H1 (cell line): ENCODE measurements at regions not wholly inside any gene's neighbourhood (a gene's known extent, or its start where the extent isn't known, plus 50 kb on each side); places are given as distances from the start of the nearest gene placed in this dataset.

Experiments
- CTCF ChIA-PET: fragments of 300-600 bp; sonication (Branson Sonifier 250); formaldehyde crosslinking; loops from one replicate; lab custom pipeline; 2021; ENCODE audit not compliant: partially characterized antibody; lab: Charles Lee
- POLR2A ChIA-PET: fragments of 300-600 bp; sonication (Branson Sonifier 250); formaldehyde crosslinking; loops from one replicate; lab custom pipeline; 2021; ENCODE audit warnings: inconsistent platforms; ENCODE audit not compliant: partially characterized antibody; lab: Charles Lee
- DNase-seq, 2 experiments: peaks; one replicate each; pipeline versions ENCODE4 v3.0.0 to v3.0.0-alpha.2; 2010 to 2022; ENCODE audit warnings: low spot score in 2 of 2, low read depth in 1 of 2, mixed read lengths in 1 of 2
- FAIRE-seq: peaks from 2 replicates; lab custom pipeline; 2011; peaks lifted over from hg19 to GRCh38; lab: Jason Lieb, UNC
- H2AFZ ChIP-seq: 2 replicates; pipeline ENCODE4 v1.8.1; 2012; ENCODE audit warnings: low read length, inconsistent platforms
- H2AK5ac ChIP-seq: 2 replicates; pipeline ENCODE4 v1.6.1; 2013; ENCODE audit warnings: low read depth, low read length
- H2BK120ac ChIP-seq: replicated peaks from 2 replicates; pipeline ENCODE3; 2013; ENCODE audit warnings: low read depth, low read length, inconsistent platforms
- H2BK12ac ChIP-seq: 2 replicates; pipeline ENCODE4 v1.6.1; 2013; ENCODE audit warnings: low read depth, low read length
- H2BK15ac ChIP-seq: 2 replicates; pipeline ENCODE4 v1.6.1; 2013; ENCODE audit warnings: low read length
- H2BK20ac ChIP-seq: 2 replicates; pipeline ENCODE4 v1.6.1; 2013; ENCODE audit warnings: low read length
- H2BK5ac ChIP-seq: 2 replicates; pipeline ENCODE4 v1.6.1; 2013; ENCODE audit warnings: low read depth, low read length
- H3K14ac ChIP-seq: 2 replicates; pipeline ENCODE4 v1.6.1; 2013; ENCODE audit warnings: inconsistent platforms; ENCODE audit not compliant: insufficient read length
- H3K18ac ChIP-seq: 2 replicates; pipeline ENCODE4 v1.6.1; 2013; ENCODE audit warnings: low read length; ENCODE audit errors: extremely low read depth
- H3K23ac ChIP-seq: 2 replicates; pipeline ENCODE4 v1.6.1; 2013; ENCODE audit warnings: inconsistent platforms; ENCODE audit not compliant: insufficient read length
- H3K23me2 ChIP-seq: 2 replicates; pipeline ENCODE4 v1.6.1; 2013; ENCODE audit warnings: low read depth, low read length
- H3K27ac ChIP-seq: 2 replicates; pipeline ENCODE4 v1.6.1; 2011; ENCODE audit warnings: low read depth, low read length, inconsistent platforms
- H3K27me3 ChIP-seq, 4 experiments: replicated peaks in 1 of 4; 1 replicate in 1 of 4; 2 replicates in 3 of 4; pipeline versions ENCODE4 v1.6.1 to v1.8.1; 2011 to 2013; ENCODE audit warnings: low read length in 3 of 4, mild to moderate bottlenecking in 3 of 4, inconsistent platforms in 2 of 4, mixed read lengths in 2 of 4, moderate library complexity in 1 of 4; ENCODE audit not compliant: control insufficient read depth in 3 of 4, insufficient read depth in 3 of 4; ENCODE audit errors: extremely low read depth in 1 of 4
- H3K36me3 ChIP-seq, 4 experiments: 2 replicates each; pipeline versions ENCODE4 v1.6.1 to v1.8.1; 2011 to 2013; ENCODE audit warnings: mild to moderate bottlenecking in 4 of 4, low read length in 3 of 4, moderate library complexity in 2 of 4, control low read depth in 1 of 4, inconsistent platforms in 1 of 4; ENCODE audit not compliant: insufficient read depth in 4 of 4, control insufficient read depth in 2 of 4
- H3K4ac ChIP-seq: replicated peaks from 2 replicates; pipeline ENCODE3; 2013; ENCODE audit warnings: low read length, low read depth, mixed read lengths, inconsistent platforms; ENCODE audit not compliant: insufficient read length
- H3K4me1 ChIP-seq, 4 experiments: replicated peaks in 1 of 4; 1 replicate in 1 of 4; 2 replicates in 3 of 4; pipeline versions ENCODE4 v1.6.1 to v1.8.1; 2011 to 2013; ENCODE audit warnings: low read length in 3 of 4, inconsistent platforms in 2 of 4, mixed read lengths in 1 of 4; ENCODE audit not compliant: insufficient read depth in 4 of 4, control insufficient read depth in 3 of 4
- H3K4me2 ChIP-seq, 2 experiments: 2 replicates each; pipeline versions ENCODE4 v1.6.1 to v1.8.1; 2011 to 2013; ENCODE audit warnings: low read depth in 2 of 2, low read length in 2 of 2, control low read depth in 1 of 2, inconsistent platforms in 1 of 2, mild to moderate bottlenecking in 1 of 2; ENCODE audit not compliant: insufficient read depth in 1 of 2
- H3K4me3 ChIP-seq, 4 experiments: fragments of 200-600, 300-600 bp in 1 of 4; sonication (generic), shearing (Covaris generic), sonication (Bioruptor Twin) in 1 of 4; 2 replicates each; pipeline versions ENCODE4 v1.5.1 to v1.8.1; 2011 to 2016; ENCODE audit warnings: low read length in 4 of 4, low read depth in 3 of 4, control low read depth in 2 of 4, inconsistent platforms in 2 of 4, mild to moderate bottlenecking in 2 of 4, mixed read lengths in 1 of 4, moderate library complexity in 1 of 4; ENCODE audit not compliant: insufficient read depth in 2 of 4; ENCODE audit errors: extremely low read depth in 1 of 4
- H3K56ac ChIP-seq: replicated peaks from 2 replicates; pipeline ENCODE3; 2013; ENCODE audit warnings: low read depth, mild to moderate bottlenecking, mixed read lengths, low read length, inconsistent platforms; ENCODE audit not compliant: insufficient read length
- H3K79me1 ChIP-seq: 2 replicates; pipeline ENCODE4 v1.6.1; 2013; ENCODE audit warnings: low read depth, low read length, control low read depth
- H3K79me2 ChIP-seq, 2 experiments: 2 replicates each; pipeline versions ENCODE4 v1.6.1 to v1.8.1; 2012 to 2013; ENCODE audit warnings: low read length in 2 of 2, mild to moderate bottlenecking in 2 of 2, inconsistent platforms in 1 of 2; ENCODE audit not compliant: insufficient read depth in 2 of 2, control insufficient read depth in 1 of 2
- H3K9ac ChIP-seq, 4 experiments: replicated peaks in 1 of 4; 1 replicate in 1 of 4; 2 replicates in 3 of 4; pipeline versions ENCODE4 v1.6.1 to v1.8.1; 2011 to 2013; ENCODE audit warnings: low read depth in 3 of 4, low read length in 3 of 4, control low read depth in 2 of 4, mild to moderate bottlenecking in 2 of 4, moderate library complexity in 2 of 4, inconsistent platforms in 1 of 4; ENCODE audit errors: extremely low read depth in 1 of 4
- H3K9me3 ChIP-seq, 2 experiments: 2 replicates each; pipeline versions ENCODE4 v1.6.1 to v1.8.1; 2012 to 2013; ENCODE audit warnings: mild to moderate bottlenecking in 2 of 2, moderate library complexity in 2 of 2, control low read depth in 1 of 2, inconsistent platforms in 1 of 2, low read depth in 1 of 2, low read length in 1 of 2, mixed read lengths in 1 of 2; ENCODE audit not compliant: insufficient read depth in 2 of 2
- H4K20me1 ChIP-seq, 2 experiments: replicated peaks in 1 of 2; 2 replicates each; pipeline versions ENCODE3 to v1.8.1; 2011 to 2013; ENCODE audit warnings: inconsistent platforms in 2 of 2, low read length in 2 of 2, mild to moderate bottlenecking in 1 of 2; ENCODE audit not compliant: insufficient read depth in 2 of 2, control insufficient read depth in 1 of 2
- H4K5ac ChIP-seq: 2 replicates; pipeline ENCODE4 v1.6.1; 2013; ENCODE audit warnings: low read length, low read depth, mixed read lengths, inconsistent platforms; ENCODE audit not compliant: insufficient read length
- H4K8ac ChIP-seq: 2 replicates; pipeline ENCODE4 v1.8.0; 2013; ENCODE audit warnings: mild to moderate bottlenecking, moderate library complexity, low read length, inconsistent platforms; ENCODE audit not compliant: insufficient read depth; ENCODE audit errors: extremely low read depth
- H4K91ac ChIP-seq: replicated peaks from 2 replicates; pipeline ENCODE3; 2013; ENCODE audit warnings: low read length, mixed read lengths, inconsistent platforms; ENCODE audit not compliant: insufficient read length
- BACH1 ChIP-seq: IDR thresholded peaks from 2 replicates; pipeline ENCODE4 v1.6.1; 2012; ENCODE audit warnings: low read length, improper control_type of control experiment
- CEBPB ChIP-seq: IDR thresholded peaks from 2 replicates; pipeline ENCODE4 v1.6.1; 2012; ENCODE audit warnings: low read depth, low read length
- CHD1 ChIP-seq: IDR thresholded peaks from 2 replicates; pipeline ENCODE4 v1.6.1; 2012; ENCODE audit warnings: low read depth, low read length, improper control_type of control experiment
- MAFK ChIP-seq: IDR thresholded peaks from 2 replicates; pipeline ENCODE4 v1.6.1; 2012; ENCODE audit warnings: low read depth, mild to moderate bottlenecking, improper control_type of control experiment, low read length
- NANOG ChIP-seq: IDR thresholded peaks from 2 replicates; pipeline ENCODE4 v1.6.1; 2011; ENCODE audit warnings: low read length, low read depth, mild to moderate bottlenecking, inconsistent platforms; ENCODE audit not compliant: insufficient read depth, poor library complexity, severe bottlenecking
- PHF8 ChIP-seq: fragments of 200-600 bp; sonication (generic); conservative IDR thresholded peaks from 2 replicates; pipeline ENCODE4 v1.7.1; 2012; ENCODE audit warnings: low read depth, mild to moderate bottlenecking, inconsistent platforms, low read length, moderate library complexity
- POLR2AphosphoS5 ChIP-seq: IDR thresholded peaks from 2 replicates; pipeline ENCODE4 v1.6.1; 2011; ENCODE audit warnings: low read depth, low read length
- POU5F1 ChIP-seq: IDR thresholded peaks from 2 replicates; pipeline ENCODE4 v1.6.1; 2011; ENCODE audit warnings: low read depth, mild to moderate bottlenecking, low read length, moderate library complexity
- SP4 ChIP-seq: IDR thresholded peaks from 2 replicates; pipeline ENCODE4 v1.6.1; 2012; ENCODE audit warnings: low read length, inconsistent platforms
- TEAD4 ChIP-seq: IDR thresholded peaks from 2 replicates; pipeline ENCODE4 v1.6.1; 2012; ENCODE audit warnings: low read depth, low read length, inconsistent platforms, mixed read lengths
- WGBS, 2 experiments: shearing (Covaris generic) in 1 of 2; methylation state at CpG; one replicate each; pipeline versions ENCODE4 v1.1.6 to v1.1.7; 2013 to 2015; ENCODE audit warnings: low lambda C conversion rate in 2 of 2, mixed read lengths in 2 of 2, inconsistent platforms in 1 of 2, low coverage in 1 of 2, missing lambda C conversion rate in 1 of 2; ENCODE audit not compliant: insufficient replicate concordance in 2 of 2, insufficient coverage in 1 of 2, insufficient read length in 1 of 2; ENCODE audit errors: extremely low coverage in 1 of 2, missing lambda C conversion rate in 1 of 2; 5-methylcytosine and 5-hydroxymethylcytosine counted together
- TF ChIP-seq, protein P1 (sequence below): IDR thresholded peaks from 2 replicates; pipeline ENCODE4 v1.6.1; 2012; ENCODE audit warnings: inconsistent platforms
- TF ChIP-seq, protein P2 (sequence below): IDR thresholded peaks from 2 replicates; pipeline ENCODE4 v1.6.1; 2012; ENCODE audit warnings: inconsistent platforms
- TF ChIP-seq, protein P3 (sequence below): IDR thresholded peaks from 2 replicates; pipeline ENCODE4 v1.6.1; 2011; ENCODE audit warnings: low read length, improper control_type of control experiment

DNA sequence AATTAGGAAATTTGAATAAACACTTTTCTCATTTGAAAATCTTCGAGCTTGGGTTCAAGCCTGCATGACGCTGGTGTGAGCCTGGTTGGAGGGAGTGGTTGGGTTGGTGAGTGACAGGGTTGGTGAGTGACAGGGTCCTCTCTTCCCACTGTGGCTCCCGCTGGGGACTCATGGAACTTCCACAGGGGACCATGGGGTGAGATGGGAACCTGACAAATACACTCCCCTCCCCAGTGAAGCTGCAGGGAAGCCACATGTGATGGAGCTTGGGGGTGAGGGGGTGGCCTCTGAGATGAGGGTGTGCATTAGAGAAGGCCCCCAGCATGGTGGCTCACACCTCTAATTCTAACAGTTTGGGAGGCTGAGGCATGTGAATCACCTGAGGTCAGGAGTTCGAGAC is 66.8 kb downstream of the RTL6 start:
- Histone ChIP-seq H3K14ac (no peak overlapping the region), H4K91ac (no peak overlapping the region), H3K27ac (no peak overlapping the region), H2AFZ (no peak overlapping the region), H3K56ac (no peak overlapping the region), H3K36me3 (no peaks in the 10 kb centered on the region), H4K8ac (no peak overlapping the region; the same call in 1 of the 2 replicates), H2AK5ac (no peak overlapping the region), H3K9me3 (no peaks in the 10 kb centered on the region), H4K5ac (no peak overlapping the region), H2BK5ac (no peak overlapping the region), H3K18ac (no peak overlapping the region), H3K79me1 (no peaks in the 10 kb centered on the region), H3K9ac (no peak overlapping the region), H3K4ac (no peak overlapping the region), H3K4me3 (no peak overlapping the region), H4K20me1 (no peaks in the 10 kb centered on the region), H3K4me1 (peaks cover 3 to 5% (median 5%) of the 10 kb centered on the region in 4 experiments), H3K79me2 (no peaks in the 10 kb centered on the region), H3K27me3 (no peaks in the 10 kb centered on the region), H2BK120ac (no peak overlapping the region), H3K4me2 (no peak overlapping the region), H3K23ac (no peak overlapping the region), H3K23me2 (no peaks in the 10 kb centered on the region; the same call in 1 of the 2 replicates), H2BK15ac (no peak overlapping the region), H2BK20ac (no peak overlapping the region)
- DNase-seq (no peak), FAIRE-seq (no peak)
- POLR2A ChIA-PET = interaction anchor here (1.0 kb wide), 1 partner anchor 12 kb away, joined by 3 read pairs; no protein-coding TSS in a partner anchor
- CTCF ChIA-PET = interaction anchor here (0.6 to 1.4 kb wide), 5 partner anchors 14 to 437 kb away, joined by 3 to 7 read pairs (median 4); no protein-coding TSS in a partner anchor
- WGBS, 2 experiments = 91% methylated on average over 4 of the region's 4 CpGs; no CpG with 5 or more reads in 1 of the 2 experiments
- TF ChIP-seq BACH1 (no peak), SP4 (no peak), POLR2AphosphoS5 (no peak), POU5F1 (no peak), CEBPB (no peak), NANOG (no peak), PHF8 (no peak), TEAD4 (no peak), MAFK (no peak), CHD1 (no peak)
- TF ChIP-seq, protein P1, sequence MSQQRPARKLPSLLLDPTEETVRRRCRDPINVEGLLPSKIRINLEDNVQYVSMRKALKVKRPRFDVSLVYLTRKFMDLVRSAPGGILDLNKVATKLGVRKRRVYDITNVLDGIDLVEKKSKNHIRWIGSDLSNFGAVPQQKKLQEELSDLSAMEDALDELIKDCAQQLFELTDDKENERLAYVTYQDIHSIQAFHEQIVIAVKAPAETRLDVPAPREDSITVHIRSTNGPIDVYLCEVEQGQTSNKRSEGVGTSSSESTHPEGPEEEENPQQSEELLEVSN = no peak
- TF ChIP-seq, protein P2, sequence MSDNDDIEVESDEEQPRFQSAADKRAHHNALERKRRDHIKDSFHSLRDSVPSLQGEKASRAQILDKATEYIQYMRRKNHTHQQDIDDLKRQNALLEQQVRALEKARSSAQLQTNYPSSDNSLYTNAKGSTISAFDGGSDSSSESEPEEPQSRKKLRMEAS = no peak
- TF ChIP-seq, protein P3, sequence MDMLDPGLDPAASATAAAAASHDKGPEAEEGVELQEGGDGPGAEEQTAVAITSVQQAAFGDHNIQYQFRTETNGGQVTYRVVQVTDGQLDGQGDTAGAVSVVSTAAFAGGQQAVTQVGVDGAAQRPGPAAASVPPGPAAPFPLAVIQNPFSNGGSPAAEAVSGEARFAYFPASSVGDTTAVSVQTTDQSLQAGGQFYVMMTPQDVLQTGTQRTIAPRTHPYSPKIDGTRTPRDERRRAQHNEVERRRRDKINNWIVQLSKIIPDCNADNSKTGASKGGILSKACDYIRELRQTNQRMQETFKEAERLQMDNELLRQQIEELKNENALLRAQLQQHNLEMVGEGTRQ = no peak
- TF ChIP-seq, all 59 proteins: peak for 0
- no peak overlapping the region for H2BK12ac ChIP-seq
